Rectal smooth muscle tissue (tissue), 1 donor: ENCODE measurements at regions not wholly inside any gene's neighbourhood (a gene's known extent, or its start where the extent isn't known, plus 50 kb on each side); places are given as distances from the start of the nearest gene placed in this dataset.

Experiments
- H3K27ac ChIP-seq: one replicate; pipeline ENCODE4 v1.7.0; 2013; ENCODE audit warnings: low read depth, low read length, inconsistent platforms
- H3K27me3 ChIP-seq: one replicate; pipeline ENCODE4 v1.7.0; 2013; ENCODE audit warnings: low read length; ENCODE audit not compliant: control insufficient read depth, insufficient read depth
- H3K36me3 ChIP-seq: one replicate; pipeline ENCODE4 v1.7.0; 2013; ENCODE audit warnings: low read length; ENCODE audit not compliant: control insufficient read depth, insufficient read depth
- H3K4me1 ChIP-seq: one replicate; pipeline ENCODE4 v1.7.0; 2013; ENCODE audit warnings: low read length; ENCODE audit not compliant: control insufficient read depth, insufficient read depth
- H3K4me3 ChIP-seq: one replicate; pipeline ENCODE4 v1.7.0; 2013; ENCODE audit warnings: low read length
- H3K9ac ChIP-seq: one replicate; pipeline ENCODE4 v1.7.0; 2013; ENCODE audit warnings: low read length

- Histone ChIP-seq H3K4me3 (no peak overlapping the region), H3K36me3 (no peaks in the 10 kb centered on the region), H3K27me3 (no peaks in the 10 kb centered on the region), H3K4me1 (peaks cover 3% of the 10 kb centered on the region), H3K9ac (no peak overlapping the region), H3K27ac (no peak overlapping the region)
Measured at GRCh38 chr3:150061288-150062024, 90.8 kb upstream of the PFN2 start.

- no peak overlapping the region for H3K27ac ChIP-seq
- no peaks in the 10 kb centered on the region for H3K36me3 ChIP-seq
- peaks cover 3% of the 10 kb centered on the region for H3K4me1 ChIP-seq
- no peaks in the 10 kb centered on the region for H3K27me3 ChIP-seq
- H3K4me3 ChIP-seq: no peak overlapping the region
- no peak overlapping the region for H3K9ac ChIP-seq
Measured at GRCh38 chr3:150059729-150060128, 89.0 kb upstream of the PFN2 start.

- H3K27me3 ChIP-seq: no peaks in the 10 kb centered on the region
- H3K4me1 ChIP-seq: peaks cover 3% of the 10 kb centered on the region
- H3K9ac ChIP-seq: no peak overlapping the region
- H3K27ac ChIP-seq: no peak overlapping the region
- H3K36me3 ChIP-seq: no peaks in the 10 kb centered on the region
- H3K4me3 ChIP-seq: no peak overlapping the region
Measured at GRCh38 chr3:150059241-150059640, 88.5 kb upstream of the PFN2 start.

- Histone ChIP-seq H3K9ac (no peak overlapping the region), H3K4me1 (no peaks in the 10 kb centered on the region), H3K36me3 (no peaks in the 10 kb centered on the region), H3K27me3 (no peaks in the 10 kb centered on the region), H3K27ac (no peak overlapping the region), H3K4me3 (no peak overlapping the region)
Measured at GRCh38 chr3:150057227-150057626, 86.5 kb upstream of the PFN2 start.

- H3K9ac ChIP-seq: no peak overlapping the region
- no peak overlapping the region for H3K27ac ChIP-seq
- H3K4me1 ChIP-seq: no peaks in the 10 kb centered on the region
- H3K27me3 ChIP-seq: no peaks in the 10 kb centered on the region
- H3K4me3 ChIP-seq: no peak overlapping the region
- no peaks in the 10 kb centered on the region for H3K36me3 ChIP-seq
Measured at GRCh38 chr3:150055332-150055731, 84.6 kb upstream of the PFN2 start.

- no peak overlapping the region for H3K4me3 ChIP-seq
- no peaks in the 10 kb centered on the region for H3K27me3 ChIP-seq
- no peak overlapping the region for H3K9ac ChIP-seq
- H3K36me3 ChIP-seq: no peaks in the 10 kb centered on the region
- no peaks in the 10 kb centered on the region for H3K4me1 ChIP-seq
- no peak overlapping the region for H3K27ac ChIP-seq
Measured at GRCh38 chr3:150054635-150055034, 83.9 kb upstream of the PFN2 start.

GRCh38 chr3:150050510-150050909 lies 79.8 kb upstream of the PFN2 start:
- no peak overlapping the region for H3K4me3 ChIP-seq
- no peaks in the 10 kb centered on the region for H3K36me3 ChIP-seq
- H3K27ac ChIP-seq: no peak overlapping the region
- no peaks in the 10 kb centered on the region for H3K27me3 ChIP-seq
- H3K4me1 ChIP-seq: no peaks in the 10 kb centered on the region
- H3K9ac ChIP-seq: no peak overlapping the region

GRCh38 chr3:150049317-150049716 lies 78.6 kb upstream of the PFN2 start:
- Histone ChIP-seq H3K27ac (no peak overlapping the region), H3K4me1 (no peaks in the 10 kb centered on the region), H3K27me3 (no peaks in the 10 kb centered on the region), H3K9ac (no peak overlapping the region), H3K4me3 (no peak overlapping the region), H3K36me3 (no peaks in the 10 kb centered on the region)

GRCh38 chr3:150041877-150042276 lies 71.2 kb upstream of the PFN2 start:
- H3K9ac ChIP-seq: no peak overlapping the region
- H3K4me1 ChIP-seq: no peaks in the 10 kb centered on the region
- H3K27ac ChIP-seq: no peak overlapping the region
- H3K36me3 ChIP-seq: no peaks in the 10 kb centered on the region
- no peak overlapping the region for H3K4me3 ChIP-seq
- no peaks in the 10 kb centered on the region for H3K27me3 ChIP-seq

GRCh38 chr3:150040097-150040496 lies 69.4 kb upstream of the PFN2 start:
- Histone ChIP-seq H3K27me3 (no peaks in the 10 kb centered on the region), H3K4me3 (no peak overlapping the region), H3K36me3 (no peaks in the 10 kb centered on the region), H3K9ac (no peak overlapping the region), H3K27ac (no peak overlapping the region), H3K4me1 (no peaks in the 10 kb centered on the region)

- Histone ChIP-seq H3K27me3 (no peaks in the 10 kb centered on the region), H3K4me1 (no peaks in the 10 kb centered on the region), H3K36me3 (no peaks in the 10 kb centered on the region), H3K9ac (no peak overlapping the region), H3K27ac (no peak overlapping the region), H3K4me3 (no peak overlapping the region)
Measured at GRCh38 chr3:150038830-150039229, 68.1 kb upstream of the PFN2 start.

GRCh38 chr3:150036780-150037179 lies 66.1 kb upstream of the PFN2 start:
- Histone ChIP-seq H3K4me3 (no peak overlapping the region), H3K4me1 (no peaks in the 10 kb centered on the region), H3K36me3 (no peaks in the 10 kb centered on the region), H3K9ac (no peak overlapping the region), H3K27ac (no peak overlapping the region), H3K27me3 (no peaks in the 10 kb centered on the region)

GRCh38 chr3:150035910-150036612 lies 65.4 kb upstream of the PFN2 start:
- Histone ChIP-seq H3K27me3 (no peaks in the 10 kb centered on the region), H3K4me3 (no peak overlapping the region), H3K4me1 (no peaks in the 10 kb centered on the region), H3K9ac (no peak overlapping the region), H3K27ac (no peak overlapping the region), H3K36me3 (no peaks in the 10 kb centered on the region)
